ENCODE measurements at regions not wholly inside any gene's neighbourhood (a gene's known extent, or its start where the extent isn't known, plus 50 kb on each side); places are given as distances from the start of the nearest gene placed in this dataset.
A peak's percentile ranks its signal among the peaks of the same experiment; 100 is the strongest.

GRCh38 chr14:87076146-87076545 lies 916.8 kb downstream of the GALC start:
- no peaks in the 10 kb centered on the region for H3K36me3 Mint-ChIP-seq (ENCODE audit: unreplicated experiment)

DNA sequence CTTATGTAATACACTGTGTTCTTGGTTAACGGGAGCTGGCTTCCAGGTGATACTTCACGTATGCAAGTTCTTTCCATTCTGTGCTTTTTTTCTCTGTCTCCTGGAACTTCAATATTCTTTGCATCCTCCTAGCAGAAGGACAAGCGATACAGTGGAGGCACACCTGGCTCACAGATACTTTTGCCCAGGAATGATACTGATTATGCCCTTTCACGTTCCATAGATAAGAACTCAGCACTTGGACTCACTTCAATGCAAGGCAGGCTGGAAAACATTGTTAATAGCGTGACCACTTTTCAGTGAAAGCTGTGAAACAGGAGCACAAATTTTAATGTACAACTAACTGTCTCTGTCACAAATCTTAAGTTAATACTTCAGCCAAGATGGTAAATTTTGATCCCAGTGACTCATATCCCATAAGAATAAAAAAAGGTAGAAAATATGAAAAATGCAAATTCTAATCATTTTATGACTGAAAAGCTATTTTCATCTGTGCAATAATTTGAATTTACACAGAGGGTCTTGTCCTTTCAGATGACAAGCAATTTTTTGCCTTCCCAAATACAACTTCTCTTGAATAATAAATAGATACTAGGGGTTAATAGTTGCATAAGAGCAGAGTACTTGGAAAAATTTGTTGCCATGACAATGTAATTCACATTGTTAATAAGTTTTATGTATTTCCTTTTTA lies 919.0 kb downstream of the GALC start:
- Mint-ChIP-seq H3K36me3 (ENCODE audit: unreplicated experiment) (no peaks in the 10 kb centered on the region), H3K4me3 (ENCODE audit: unreplicated experiment) (no peak overlapping the region), H3K27me3 (ENCODE audit: unreplicated experiment) (no peaks in the 10 kb centered on the region), H3K27ac (ENCODE audit: unreplicated experiment) (no peak overlapping the region), H3K4me1 (ENCODE audit: low read depth, unreplicated experiment) (peaks cover 4% of the 10 kb centered on the region), H3K9me3 (ENCODE audit: unreplicated experiment) (no peaks in the 10 kb centered on the region)
- no peak for TF ChIP-seq CTCF (IDR thresholded peaks at IDR 0.05; ENCODE audit: partially characterized antibody, unreplicated experiment)
- DNase-seq, result no peak

More at GRCh38 chr14:87076146-87076545, 916.8 kb downstream of the GALC start:
- TF ChIP-seq CTCF (IDR thresholded peaks at IDR 0.05; ENCODE audit: partially characterized antibody, unreplicated experiment), result no peak
- H3K9me3 Mint-ChIP-seq (ENCODE audit: unreplicated experiment), result no peaks in the 10 kb centered on the region
- H3K27me3 Mint-ChIP-seq (ENCODE audit: unreplicated experiment), result no peaks in the 10 kb centered on the region
- DNase-seq, result no peak
- H3K4me3 Mint-ChIP-seq (ENCODE audit: unreplicated experiment), result no peak overlapping the region
- H3K4me1 Mint-ChIP-seq (ENCODE audit: low read depth, unreplicated experiment), result peaks cover 6% of the 10 kb centered on the region
- no peak overlapping the region for H3K27ac Mint-ChIP-seq (ENCODE audit: unreplicated experiment)

GRCh38 chr14:87067591-87067990 lies 925.4 kb downstream of the GALC start:
- Mint-ChIP-seq H3K9me3 (ENCODE audit: unreplicated experiment) (no peaks in the 10 kb centered on the region), H3K27ac (ENCODE audit: unreplicated experiment) (no peak overlapping the region), H3K4me1 (ENCODE audit: low read depth, unreplicated experiment) (peaks cover 7% of the 10 kb centered on the region), H3K27me3 (ENCODE audit: unreplicated experiment) (no peaks in the 10 kb centered on the region), H3K36me3 (ENCODE audit: unreplicated experiment) (no peaks in the 10 kb centered on the region), H3K4me3 (ENCODE audit: unreplicated experiment) (no peak overlapping the region)
- DNase-seq, result no peak
- no peak for TF ChIP-seq CTCF (IDR thresholded peaks at IDR 0.05; ENCODE audit: partially characterized antibody, unreplicated experiment)

GRCh38 chr14:87067061-87067460 lies 925.9 kb downstream of the GALC start:
- DNase-seq, result no peak
- H3K4me3 Mint-ChIP-seq (ENCODE audit: unreplicated experiment), result no peak overlapping the region
- no peaks in the 10 kb centered on the region for H3K36me3 Mint-ChIP-seq (ENCODE audit: unreplicated experiment)
- no peak overlapping the region for H3K27ac Mint-ChIP-seq (ENCODE audit: unreplicated experiment)
- no peaks in the 10 kb centered on the region for H3K27me3 Mint-ChIP-seq (ENCODE audit: unreplicated experiment)
- H3K4me1 Mint-ChIP-seq (ENCODE audit: low read depth, unreplicated experiment), result peaks cover 7% of the 10 kb centered on the region
- H3K9me3 Mint-ChIP-seq (ENCODE audit: unreplicated experiment), result no peaks in the 10 kb centered on the region
- TF ChIP-seq CTCF (IDR thresholded peaks at IDR 0.05; ENCODE audit: partially characterized antibody, unreplicated experiment), result no peak

DNA sequence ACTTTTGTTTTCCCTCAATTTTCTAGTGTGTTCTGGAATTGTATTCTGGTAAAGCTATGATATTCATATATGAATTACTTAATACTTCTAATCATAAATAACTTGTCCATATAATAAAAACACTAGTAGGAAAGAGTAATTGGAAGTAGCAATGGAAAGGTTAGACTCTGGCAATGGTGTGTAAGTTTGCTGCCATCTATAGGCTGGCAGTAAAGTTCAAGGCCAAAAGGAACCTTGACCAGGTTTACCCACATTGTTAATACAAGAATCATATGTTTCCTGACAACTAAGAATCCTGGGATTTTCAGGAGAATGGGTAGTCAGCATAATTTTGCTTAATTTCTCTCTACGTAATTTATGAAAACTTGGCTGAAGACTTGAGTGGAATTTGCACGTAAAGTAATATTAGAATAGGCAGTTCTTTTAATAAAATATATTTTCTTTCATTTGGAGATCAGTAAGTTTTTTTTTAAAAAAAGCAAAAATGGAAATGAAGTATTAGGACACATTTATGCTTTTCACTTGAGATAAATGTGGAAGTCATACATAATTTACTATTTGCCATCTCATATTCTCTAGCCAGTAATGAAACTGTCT lies 926.7 kb downstream of the GALC start:
- H3K4me1 Mint-ChIP-seq (ENCODE audit: low read depth, unreplicated experiment), result peaks cover 7% of the 10 kb centered on the region
- DNase-seq, result no peak
- H3K9me3 Mint-ChIP-seq (ENCODE audit: unreplicated experiment), result no peaks in the 10 kb centered on the region
- no peak overlapping the region for H3K4me3 Mint-ChIP-seq (ENCODE audit: unreplicated experiment)
- TF ChIP-seq CTCF (IDR thresholded peaks at IDR 0.05; ENCODE audit: partially characterized antibody, unreplicated experiment), result peak; percentile 15
- no peak overlapping the region for H3K27ac Mint-ChIP-seq (ENCODE audit: unreplicated experiment)
- H3K27me3 Mint-ChIP-seq (ENCODE audit: unreplicated experiment), result no peaks in the 10 kb centered on the region
- H3K36me3 Mint-ChIP-seq (ENCODE audit: unreplicated experiment), result no peaks in the 10 kb centered on the region

All from glutamatergic neuron (in vitro differentiated cells).